Endothelial cell (in vitro differentiated cells): ENCODE measurements at regions not wholly inside any gene's neighbourhood (a gene's known extent, or its start where the extent isn't known, plus 50 kb on each side); places are given as distances from the start of the nearest gene placed in this dataset.
"Not testable (repeated sequence)": the region's sequence is repeated elsewhere in the genome, so short reads cannot be mapped to it uniquely, and the experiment has no call there.

Experiments used
- DNase-seq: peaks from one replicate; pipeline ENCODE4 v3.0.0; 2021; ENCODE audit warnings: low spot score
- H3K27ac Mint-ChIP-seq: one replicate; pipeline ENCODE4 v1.8.0; 2021; ENCODE audit warnings: mixed read lengths, inconsistent platforms; ENCODE audit not compliant: unreplicated experiment
- H3K27me3 Mint-ChIP-seq: one replicate; pipeline ENCODE4 v1.8.0; 2021; ENCODE audit warnings: mild to moderate bottlenecking, moderate library complexity, mixed read lengths, inconsistent platforms; ENCODE audit not compliant: unreplicated experiment
- H3K36me3 Mint-ChIP-seq: one replicate; pipeline ENCODE4 v1.8.0; 2021; ENCODE audit warnings: mild to moderate bottlenecking, low read depth, mixed read lengths, inconsistent platforms; ENCODE audit not compliant: unreplicated experiment
- H3K4me1 Mint-ChIP-seq: one replicate; pipeline ENCODE4 v1.8.0; 2021; ENCODE audit warnings: mild to moderate bottlenecking, mixed read lengths, inconsistent platforms; ENCODE audit not compliant: unreplicated experiment
- H3K4me3 Mint-ChIP-seq: one replicate; pipeline ENCODE4 v1.8.0; 2021; ENCODE audit warnings: mild to moderate bottlenecking, mixed read lengths, inconsistent platforms; ENCODE audit not compliant: unreplicated experiment
- H3K9me3 Mint-ChIP-seq: one replicate; pipeline ENCODE4 v1.8.0; 2021; ENCODE audit warnings: mixed read lengths, inconsistent platforms; ENCODE audit not compliant: unreplicated experiment
- CTCF ChIP-seq: fragments of 200-600 bp; sonication (generic); IDR thresholded peaks from one replicate; pipeline ENCODE4 v1.5.0; 2021; ENCODE audit warnings: antibody characterized with exemption; ENCODE audit not compliant: unreplicated experiment

DNA sequence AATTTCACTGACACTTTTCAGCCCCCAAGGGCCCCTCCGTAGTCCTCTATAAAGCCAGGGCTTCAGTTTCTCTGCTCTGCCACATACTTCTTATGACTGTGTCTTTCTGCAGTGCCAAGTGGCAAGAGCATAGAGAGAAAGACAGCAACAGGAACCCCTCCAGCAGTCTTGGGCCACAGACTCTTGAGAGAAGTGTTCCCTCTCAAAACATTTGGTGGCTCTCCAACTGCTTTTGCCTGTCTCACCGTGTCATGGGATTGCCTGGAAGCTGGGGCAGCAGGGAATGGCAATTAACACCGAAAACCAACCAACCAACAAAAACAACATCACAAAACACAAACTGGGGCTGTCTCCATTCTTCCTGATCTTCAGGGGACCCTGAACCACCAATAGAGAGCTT, 73.8 kb upstream of the ELN start:
- no peak overlapping the region for H3K27ac Mint-ChIP-seq
- H3K9me3 Mint-ChIP-seq: no peaks in the 10 kb centered on the region
- TF ChIP-seq CTCF: no peak
- no peak for DNase-seq
- H3K27me3 Mint-ChIP-seq: no peaks in the 10 kb centered on the region
- H3K4me1 Mint-ChIP-seq: no peaks in the 10 kb centered on the region
- H3K36me3 Mint-ChIP-seq: no peaks in the 10 kb centered on the region
- no peak overlapping the region for H3K4me3 Mint-ChIP-seq

DNA sequence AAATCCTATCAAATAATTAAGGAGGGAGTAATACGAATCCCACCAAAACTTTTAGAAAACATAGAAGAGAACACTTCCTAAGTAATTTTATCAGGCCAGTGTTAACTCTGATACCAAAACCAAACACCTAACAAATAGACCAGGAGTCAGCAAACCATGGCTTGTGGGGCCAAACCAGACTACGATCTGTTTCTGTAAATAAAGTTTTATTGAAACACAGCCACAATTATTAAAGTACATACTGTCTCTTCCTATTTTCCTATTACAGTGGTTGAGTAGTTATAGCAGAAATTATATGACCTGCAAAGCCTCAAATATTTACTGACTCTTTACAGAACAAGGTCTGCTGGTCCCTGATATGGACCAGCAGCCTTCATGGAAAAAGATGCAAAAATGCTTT, 73.1 kb upstream of the ELN start:
- no peaks in the 10 kb centered on the region for H3K9me3 Mint-ChIP-seq
- TF ChIP-seq CTCF: no peak
- no peaks in the 10 kb centered on the region for H3K36me3 Mint-ChIP-seq
- H3K27me3 Mint-ChIP-seq: no peaks in the 10 kb centered on the region
- no peak overlapping the region for H3K27ac Mint-ChIP-seq
- H3K4me3 Mint-ChIP-seq: no peak overlapping the region
- DNase-seq: no peak
- no peaks in the 10 kb centered on the region for H3K4me1 Mint-ChIP-seq

DNA sequence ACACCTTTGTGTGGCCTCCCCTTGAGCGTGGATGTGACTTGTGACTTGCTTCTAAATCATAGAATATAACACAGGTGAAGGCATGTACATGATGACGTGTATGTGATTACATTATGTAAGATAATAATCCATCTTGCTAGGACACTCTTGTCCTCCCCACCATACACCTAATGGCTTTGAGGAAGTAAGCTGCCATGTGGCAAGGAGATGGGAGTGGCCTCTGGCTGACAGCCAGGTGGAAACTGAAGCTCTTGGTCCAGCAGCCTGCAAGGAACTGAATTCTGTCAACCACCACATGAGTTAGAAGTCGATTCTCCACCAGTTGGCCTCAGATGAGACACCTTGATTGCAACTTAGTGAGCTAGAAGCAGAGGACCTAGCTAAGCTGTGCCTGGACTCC, 67.4 kb upstream of the ELN start:
- Mint-ChIP-seq H3K27me3 (peaks cover 1% of the 10 kb centered on the region), H3K27ac (no peak overlapping the region), H3K4me3 (no peak overlapping the region), H3K9me3 (peaks cover 15% of the 10 kb centered on the region), H3K4me1 (no peaks in the 10 kb centered on the region), H3K36me3 (no peaks in the 10 kb centered on the region)
- no peak for DNase-seq
- TF ChIP-seq CTCF: no peak

DNA sequence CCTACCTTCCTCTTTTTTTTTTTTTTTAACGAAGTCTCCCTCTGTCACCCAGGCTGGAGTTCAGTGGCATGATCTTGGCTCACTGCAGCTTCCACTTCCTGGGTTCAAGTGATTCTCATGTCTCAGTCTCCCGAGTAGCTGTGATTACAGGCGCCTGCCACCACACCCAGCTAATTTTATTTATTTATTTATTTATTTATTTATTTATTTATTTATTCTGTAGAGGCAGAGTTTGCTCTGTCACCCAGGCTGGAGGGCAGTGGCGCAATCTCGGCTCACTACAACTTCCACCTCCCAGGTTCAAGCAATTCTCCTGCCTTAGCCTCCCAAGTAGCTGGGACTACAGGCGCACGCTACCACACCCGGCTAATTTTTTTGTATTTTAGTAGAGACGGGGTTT, 66.0 kb upstream of the ELN start:
- not testable (repeated sequence) for DNase-seq, H3K27ac Mint-ChIP-seq, H3K4me3 Mint-ChIP-seq, H3K4me1 Mint-ChIP-seq, H3K27me3 Mint-ChIP-seq, H3K36me3 Mint-ChIP-seq
- H3K9me3 Mint-ChIP-seq: peaks cover 15% of the 10 kb centered on the region

DNA sequence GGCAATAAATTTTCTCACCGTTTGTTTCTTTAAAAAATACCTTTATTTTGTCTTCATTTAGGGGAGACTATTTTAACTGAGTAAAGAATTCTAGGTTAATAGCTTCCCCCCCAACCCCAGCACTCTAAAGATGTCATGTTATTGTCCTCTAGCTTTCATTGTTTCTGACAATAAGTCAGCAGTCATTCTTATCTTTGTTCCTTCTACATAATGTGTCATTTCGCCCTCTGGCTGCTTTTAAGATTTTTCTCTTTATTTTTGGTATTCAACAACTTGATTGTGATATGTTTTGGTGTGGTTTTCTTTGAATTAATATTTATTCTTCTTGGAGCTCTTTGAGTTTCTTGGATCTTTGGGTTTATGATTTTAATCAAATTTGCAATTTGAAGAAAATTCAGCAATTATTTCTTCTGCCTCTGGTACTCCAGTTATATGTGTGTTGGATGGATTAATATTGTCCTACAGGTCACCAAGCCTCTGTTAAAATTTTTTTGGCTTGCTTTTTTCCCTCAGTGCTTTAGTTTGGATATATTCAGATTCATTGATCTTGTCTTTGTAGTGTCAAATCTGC, 64.6 kb upstream of the ELN start:
- no peaks in the 10 kb centered on the region for H3K4me1 Mint-ChIP-seq
- H3K4me3 Mint-ChIP-seq: no peak overlapping the region
- H3K9me3 Mint-ChIP-seq: peaks cover 15% of the 10 kb centered on the region
- TF ChIP-seq CTCF: no peak
- no peaks in the 10 kb centered on the region for H3K36me3 Mint-ChIP-seq
- peaks cover 1% of the 10 kb centered on the region for H3K27me3 Mint-ChIP-seq
- H3K27ac Mint-ChIP-seq: no peak overlapping the region
- DNase-seq: no peak
